Keratinocyte (primary cell): ENCODE measurements at regions not wholly inside any gene's neighbourhood (a gene's known extent, or its start where the extent isn't known, plus 50 kb on each side); places are given as distances from the start of the nearest gene placed in this dataset.

Experiments
- DNase-seq: peaks from one replicate; pipeline ENCODE4 v3.0.0-alpha.2; 2011; ENCODE audit warnings: low read depth, missing footprints, low spot score
- FAIRE-seq: peaks from 2 replicates; lab custom pipeline; 2011; peaks lifted over from hg19 to GRCh38; lab: Jason Lieb, UNC
- H2AFZ ChIP-seq: 2 replicates; pipeline ENCODE4 v1.6.0; 2012; ENCODE audit warnings: low read length, control low read depth, inconsistent platforms; ENCODE audit not compliant: control insufficient read depth
- H3K27ac ChIP-seq: 2 replicates; pipeline ENCODE4 v1.5.1; 2011; ENCODE audit warnings: low read length; ENCODE audit not compliant: control insufficient read depth, insufficient read depth
- H3K27me3 ChIP-seq: 3 replicates; pipeline ENCODE4 v1.6.0; 2011; ENCODE audit warnings: low read length; ENCODE audit not compliant: control insufficient read depth, insufficient read depth; ENCODE audit errors: extremely low read depth
- H3K36me3 ChIP-seq, 2 experiments: 2 replicates in 1 of 2; 3 replicates in 1 of 2; pipeline ENCODE4 v1.5.1; 2011; ENCODE audit warnings: low read length in 2 of 2, mild to moderate bottlenecking in 1 of 2; ENCODE audit not compliant: control insufficient read depth in 2 of 2, insufficient read depth in 2 of 2; ENCODE audit errors: extremely low read depth in 1 of 2
- H3K4me1 ChIP-seq: 3 replicates; pipeline ENCODE4 v1.5.1; 2011; ENCODE audit warnings: low read length; ENCODE audit not compliant: control insufficient read depth, insufficient read depth; ENCODE audit errors: extremely low read depth
- H3K4me2 ChIP-seq: 3 replicates; pipeline ENCODE4 v1.6.0; 2011; ENCODE audit warnings: low read depth, low read length; ENCODE audit not compliant: control insufficient read depth, insufficient read depth; ENCODE audit errors: extremely low read depth
- H3K4me3 ChIP-seq, 3 experiments: fragments of 200-600 bp in 1 of 3; sonication (generic) in 1 of 3; 2 replicates in 2 of 3; 3 replicates in 1 of 3; pipeline ENCODE4 v1.5.1; 2011 to 2016; ENCODE audit warnings: low read length in 3 of 3, mild to moderate bottlenecking in 3 of 3, control low read depth in 2 of 3, inconsistent platforms in 1 of 3, low read depth in 1 of 3, mixed read lengths in 1 of 3, mixed run types in 1 of 3, moderate library complexity in 1 of 3; ENCODE audit not compliant: control insufficient read depth in 2 of 3, insufficient read depth in 2 of 3; ENCODE audit errors: extremely low read depth in 1 of 3
- H3K79me2 ChIP-seq: 2 replicates; pipeline ENCODE4 v1.6.0; 2012; ENCODE audit warnings: low read length; ENCODE audit not compliant: control insufficient read depth, insufficient read depth
- H3K9ac ChIP-seq: 3 replicates; pipeline ENCODE4 v1.6.0; 2011; ENCODE audit warnings: low read length; ENCODE audit not compliant: control insufficient read depth, insufficient read depth; ENCODE audit errors: extremely low read depth
- H3K9me1 ChIP-seq: 3 replicates; pipeline ENCODE4 v1.6.0; 2011; ENCODE audit warnings: low read length; ENCODE audit not compliant: control insufficient read depth, insufficient read depth; ENCODE audit errors: extremely low read depth
- H3K9me3 ChIP-seq: 2 replicates; pipeline ENCODE4 v1.5.1; 2012; ENCODE audit warnings: low read depth, low read length; ENCODE audit not compliant: control insufficient read depth
- H4K20me1 ChIP-seq: 3 replicates; pipeline ENCODE4 v1.6.0; 2011; ENCODE audit warnings: low read length; ENCODE audit not compliant: control insufficient read depth, insufficient read depth; ENCODE audit errors: extremely low read depth
- CTCF ChIP-seq, 3 experiments: IDR thresholded peaks in 1 of 3; conservative IDR thresholded peaks in 1 of 3; optimal IDR thresholded peaks in 1 of 3; 2 replicates in 2 of 3; 3 replicates in 1 of 3; pipeline versions ENCODE3 to v1.5.1; 2011; ENCODE audit warnings: low read length in 3 of 3, mild to moderate bottlenecking in 3 of 3, moderate library complexity in 2 of 3, control low read depth in 1 of 3, inconsistent platforms in 1 of 3; ENCODE audit not compliant: insufficient read depth in 2 of 3; ENCODE audit errors: extremely low read depth in 1 of 3
- EZH2 ChIP-seq: IDR thresholded peaks from one replicate; pipeline ENCODE4 v1.6.1; 2012; ENCODE audit warnings: inconsistent platforms, mild to moderate bottlenecking, low read length, moderate library complexity
- dilution Hi-C: fragments of 300-500 bp; cut with MboI; formaldehyde crosslinking; loops from one replicate; pipeline ENCODE4 v1.7.0; 2020; ENCODE audit warnings: low sequenced_read_pairs; ENCODE audit not compliant: extremely low pct_ligation_motif_present

GRCh38 chr11:10360835-10361234, 56.0 kb downstream of the ADM start:
- TF ChIP-seq EZH2, result no peak
- no peak for TF ChIP-seq CTCF (optimal IDR thresholded peaks at IDR 0.05 in 1 of 3, IDR thresholded peaks at IDR 0.05 in 1 of 3, conservative IDR thresholded peaks at IDR 0.05 in 1 of 3; ENCODE audit: extremely low read depth in 1 of 3, insufficient read depth in 2 of 3, low read length in 3 of 3)
- Histone ChIP-seq H4K20me1 (no peaks in the 10 kb centered on the region), H3K27me3 (no peaks in the 10 kb centered on the region), H3K4me3 (no peak overlapping the region), H3K4me2 (no peak overlapping the region), H3K79me2 (no peaks in the 10 kb centered on the region), H3K9me3 (peaks cover 2% of the 10 kb centered on the region), H3K9ac (no peak overlapping the region), H2AFZ (no peak overlapping the region), H3K27ac (no peak overlapping the region), H3K9me1 (no peaks in the 10 kb centered on the region), H3K36me3 (no peaks in the 10 kb centered on the region), H3K4me1 (peaks cover 17% of the 10 kb centered on the region)
- dilution Hi-C loops, result no loop called here
- FAIRE-seq, result no peak
- DNase-seq, result no peak

GRCh38 chr11:10365045-10365444, 60.2 kb downstream of the ADM start:
- H3K79me2 ChIP-seq, result no peaks in the 10 kb centered on the region
- H2AFZ ChIP-seq, result no peak overlapping the region
- FAIRE-seq (no peak), DNase-seq (no peak)
- no peaks in the 10 kb centered on the region for H4K20me1 ChIP-seq
- H3K4me1 ChIP-seq, result peaks cover 10% of the 10 kb centered on the region
- no peaks in the 10 kb centered on the region for H3K36me3 ChIP-seq
- TF ChIP-seq EZH2, result no peak
- TF ChIP-seq CTCF (optimal IDR thresholded peaks at IDR 0.05 in 1 of 3, IDR thresholded peaks at IDR 0.05 in 1 of 3, conservative IDR thresholded peaks at IDR 0.05 in 1 of 3; ENCODE audit: extremely low read depth in 1 of 3, insufficient read depth in 2 of 3, low read length in 3 of 3), result no peak
- H3K27me3 ChIP-seq, result no peaks in the 10 kb centered on the region
- H3K27ac ChIP-seq, result no peak overlapping the region
- H3K4me2 ChIP-seq, result no peak overlapping the region
- H3K9me1 ChIP-seq, result no peaks in the 10 kb centered on the region
- dilution Hi-C loops, result no loop called here
- no peak overlapping the region for H3K9ac ChIP-seq
- H3K4me3 ChIP-seq, result no peak overlapping the region
- H3K9me3 ChIP-seq, result peaks cover under 1% of the 10 kb centered on the region
